NB4 (cell line): ENCODE measurements at regions not wholly inside any gene's neighbourhood (a gene's known extent, or its start where the extent isn't known, plus 50 kb on each side); places are given as distances from the start of the nearest gene placed in this dataset.
"Not testable (repeated sequence)": the region's sequence is repeated elsewhere in the genome, so short reads cannot be mapped to it uniquely, and the experiment has no call there.

Source experiments
- DNase-seq: peaks from one replicate; pipeline ENCODE4 v3.0.0; 2010; ENCODE audit warnings: low read depth
- H3K4me3 ChIP-seq: one replicate; pipeline ENCODE4 v1.5.1; 2011; ENCODE audit warnings: mild to moderate bottlenecking, low read depth, low read length, moderate library complexity
- MYC ChIP-seq: IDR thresholded peaks from 2 replicates; pipeline ENCODE4 v1.6.1; 2011; ENCODE audit warnings: low read depth, low read length
- POLR2A ChIP-seq: IDR thresholded peaks from 2 replicates; pipeline ENCODE4 v1.6.1; 2011; ENCODE audit warnings: mild to moderate bottlenecking; ENCODE audit not compliant: insufficient read length; ENCODE audit errors: extremely low read depth
- TF ChIP-seq, protein P1 (sequence below): IDR thresholded peaks from 2 replicates; pipeline ENCODE4 v1.6.1; 2011; ENCODE audit warnings: low read depth, low read length
- TF ChIP-seq, protein P2 (sequence below): IDR thresholded peaks from one replicate; pipeline ENCODE4 v1.5.1; 2012; ENCODE audit warnings: low read depth, low read length

DNA sequence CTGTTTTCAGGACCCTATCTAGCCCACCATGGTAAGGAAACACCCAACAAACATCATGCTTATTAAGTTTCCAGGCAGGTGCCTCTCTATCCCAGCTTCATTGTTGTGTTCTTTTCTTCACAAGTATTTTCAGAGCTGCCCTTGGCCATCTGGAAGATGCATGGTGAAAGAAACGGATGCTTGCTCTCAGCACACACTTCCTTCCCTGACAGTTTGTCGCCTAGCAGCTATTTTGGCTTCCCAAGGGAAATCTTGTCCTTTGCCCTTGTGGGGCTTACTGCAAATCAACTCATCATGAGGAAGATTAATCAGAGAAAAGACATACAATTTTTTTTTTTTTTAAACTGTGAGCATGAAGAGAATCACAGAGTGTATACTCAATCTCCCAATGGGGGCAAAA is 128.8 kb downstream of the ASMT start:
- DNase-seq = no peak
- no peak overlapping the region for H3K4me3 ChIP-seq
- TF ChIP-seq MYC = no peak
- TF ChIP-seq, protein P1, sequence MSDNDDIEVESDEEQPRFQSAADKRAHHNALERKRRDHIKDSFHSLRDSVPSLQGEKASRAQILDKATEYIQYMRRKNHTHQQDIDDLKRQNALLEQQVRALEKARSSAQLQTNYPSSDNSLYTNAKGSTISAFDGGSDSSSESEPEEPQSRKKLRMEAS = no peak
- TF ChIP-seq, protein P2, sequence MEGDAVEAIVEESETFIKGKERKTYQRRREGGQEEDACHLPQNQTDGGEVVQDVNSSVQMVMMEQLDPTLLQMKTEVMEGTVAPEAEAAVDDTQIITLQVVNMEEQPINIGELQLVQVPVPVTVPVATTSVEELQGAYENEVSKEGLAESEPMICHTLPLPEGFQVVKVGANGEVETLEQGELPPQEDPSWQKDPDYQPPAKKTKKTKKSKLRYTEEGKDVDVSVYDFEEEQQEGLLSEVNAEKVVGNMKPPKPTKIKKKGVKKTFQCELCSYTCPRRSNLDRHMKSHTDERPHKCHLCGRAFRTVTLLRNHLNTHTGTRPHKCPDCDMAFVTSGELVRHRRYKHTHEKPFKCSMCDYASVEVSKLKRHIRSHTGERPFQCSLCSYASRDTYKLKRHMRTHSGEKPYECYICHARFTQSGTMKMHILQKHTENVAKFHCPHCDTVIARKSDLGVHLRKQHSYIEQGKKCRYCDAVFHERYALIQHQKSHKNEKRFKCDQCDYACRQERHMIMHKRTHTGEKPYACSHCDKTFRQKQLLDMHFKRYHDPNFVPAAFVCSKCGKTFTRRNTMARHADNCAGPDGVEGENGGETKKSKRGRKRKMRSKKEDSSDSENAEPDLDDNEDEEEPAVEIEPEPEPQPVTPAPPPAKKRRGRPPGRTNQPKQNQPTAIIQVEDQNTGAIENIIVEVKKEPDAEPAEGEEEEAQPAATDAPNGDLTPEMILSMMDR = no peak
- no peak for TF ChIP-seq POLR2A

DNA sequence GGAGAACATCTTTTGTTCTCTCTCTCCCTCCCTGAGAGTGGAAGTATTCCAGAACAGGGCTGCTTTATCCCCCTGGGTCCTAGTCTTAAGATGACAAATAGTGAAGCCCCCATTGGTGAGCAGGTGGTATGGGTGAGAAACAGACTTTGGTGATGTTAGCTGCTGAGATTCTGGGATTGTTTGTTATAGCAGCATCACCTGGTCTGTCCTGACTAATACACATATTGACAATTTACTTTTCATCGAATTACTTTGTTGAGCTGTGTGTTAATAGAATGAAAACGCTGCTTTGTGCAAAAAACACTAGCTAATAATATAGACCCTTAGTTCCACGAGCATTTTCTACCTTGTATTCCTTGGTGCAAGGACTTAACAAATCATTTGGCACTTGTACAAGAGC is 133.5 kb downstream of the ASMT start:
- no peak for DNase-seq
- TF ChIP-seq, protein P2 = no peak
- H3K4me3 ChIP-seq = no peak overlapping the region

DNA sequence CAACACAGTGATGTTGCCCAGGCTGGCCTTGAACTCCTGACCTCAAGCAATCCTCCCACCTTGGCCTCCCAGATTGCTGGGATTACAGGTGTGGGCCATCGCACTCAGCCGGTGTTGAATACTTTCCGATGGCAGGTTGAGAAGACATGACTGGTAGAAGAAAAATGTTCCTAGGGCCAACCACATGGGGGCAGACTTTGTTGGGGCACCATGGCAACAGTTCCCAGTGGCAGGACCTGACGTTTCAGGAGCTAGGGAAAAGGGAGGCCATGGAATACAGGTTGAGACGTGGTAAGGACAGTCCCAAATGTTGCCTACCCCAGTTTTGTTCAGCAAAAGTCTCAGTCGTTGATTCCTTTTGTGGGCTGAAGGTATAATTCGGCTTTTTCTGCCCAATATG is 134.6 kb downstream of the ASMT start:
- TF ChIP-seq POLR2A = no peak
- TF ChIP-seq, protein P1 = no peak
- TF ChIP-seq, protein P2 = peak; percentile 16
- H3K4me3 ChIP-seq = no peak overlapping the region
- DNase-seq = no peak

DNA sequence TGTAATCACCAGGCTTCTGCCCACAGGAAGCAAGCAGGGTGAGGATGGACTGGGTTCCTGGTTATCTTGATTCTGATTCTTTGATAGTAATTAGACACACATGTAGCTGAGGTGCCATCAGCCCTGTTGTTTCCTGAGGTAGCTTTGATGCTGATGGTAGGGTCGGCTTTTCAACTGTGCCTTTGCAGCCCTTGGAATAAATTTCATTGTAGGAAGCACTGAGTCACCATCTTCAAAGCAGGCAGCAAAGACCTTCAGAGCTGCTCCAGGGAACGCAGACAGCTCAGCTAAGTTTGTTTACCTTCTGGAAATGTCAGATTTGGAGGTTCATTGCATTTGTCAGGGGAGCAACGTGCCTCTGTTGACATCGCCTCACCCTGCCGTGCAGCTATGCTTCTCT is 135.4 kb downstream of the ASMT start:
- TF ChIP-seq MYC (no peak), POLR2A (no peak)
- H3K4me3 ChIP-seq = no peak overlapping the region
- DNase-seq = no peak

DNA sequence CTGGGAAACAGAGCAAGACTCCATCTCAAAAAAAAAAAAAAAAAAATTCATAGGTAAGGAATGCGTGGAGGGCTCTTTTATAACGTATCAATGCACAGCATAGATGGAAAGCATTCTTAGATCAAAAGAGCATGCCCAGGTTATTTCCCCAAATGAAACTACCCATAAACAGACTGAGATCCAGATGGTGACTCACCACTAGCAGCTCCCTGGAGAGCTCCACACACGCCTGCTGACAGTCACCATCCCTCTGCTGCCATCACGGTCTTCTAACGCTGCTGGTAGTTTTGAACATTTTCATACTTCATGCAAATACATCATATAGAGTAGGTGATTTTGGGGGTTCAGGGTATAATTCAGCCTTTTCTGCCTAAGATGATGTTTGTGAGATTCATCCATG is 136.9 kb downstream of the ASMT start:
- H3K4me3 ChIP-seq = no peak overlapping the region
- DNase-seq = peak; percentile 57
- TF ChIP-seq, protein P1 = no peak
- TF ChIP-seq POLR2A = no peak
- TF ChIP-seq, protein P2 = no peak
- TF ChIP-seq MYC = no peak

DNA sequence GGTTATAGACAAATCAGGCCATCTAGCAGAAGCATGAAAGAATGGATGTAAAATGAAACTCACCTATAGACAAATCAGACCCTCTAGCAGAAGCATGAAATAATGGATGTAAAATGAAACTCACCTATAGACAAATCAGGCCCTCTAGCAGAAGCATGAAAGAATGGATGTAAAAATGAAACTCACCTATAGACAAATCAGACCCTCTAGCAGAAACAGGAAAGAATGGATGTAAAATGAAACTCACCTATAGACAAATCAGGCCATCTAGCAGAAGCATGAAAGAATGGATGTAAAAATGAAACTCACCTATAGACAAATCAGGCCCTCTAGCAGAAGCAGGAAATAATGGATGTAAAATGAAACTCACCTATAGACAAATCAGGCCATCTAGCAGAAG is 137.9 kb downstream of the ASMT start:
- DNase-seq, H3K4me3 ChIP-seq: not testable (repeated sequence)

DNA sequence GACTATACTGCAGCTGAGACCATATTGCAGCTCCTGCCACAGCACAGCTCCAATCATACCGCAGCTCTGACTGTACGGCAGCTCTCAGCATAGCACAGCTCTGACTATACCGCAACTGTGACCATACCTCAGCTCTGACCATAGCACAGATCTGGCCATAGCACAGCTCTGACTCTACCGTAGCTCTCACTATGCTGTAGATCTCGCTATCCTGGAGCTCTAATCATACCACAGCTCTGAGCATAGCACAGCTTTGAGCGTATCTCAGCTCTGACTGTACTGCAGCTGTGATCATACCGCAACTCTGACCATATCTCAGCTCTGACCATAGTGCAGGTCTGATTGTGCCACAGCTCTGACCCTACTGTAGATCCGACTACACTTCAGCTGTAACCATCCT is 139.2 kb downstream of the ASMT start:
- no peak overlapping the region for H3K4me3 ChIP-seq
- TF ChIP-seq, protein P2 = no peak
- TF ChIP-seq POLR2A (no peak), MYC (no peak)
- TF ChIP-seq, protein P1 = no peak
- DNase-seq = no peak
